HepG2 (cell line): ENCODE measurements at regions not wholly inside any gene's neighbourhood (a gene's known extent, or its start where the extent isn't known, plus 50 kb on each side); places are given as distances from the start of the nearest gene placed in this dataset.
"Not testable (repeated sequence)": the region's sequence is repeated elsewhere in the genome, so short reads cannot be mapped to it uniquely, and the experiment has no call there.

Experiments used
- ARID2 ChIP-seq: sonication (generic); formaldehyde crosslinking; IDR thresholded peaks from 2 replicates; pipeline ENCODE4 v1.8.1; 2022; ENCODE audit warnings: mild to moderate bottlenecking, missing genetic modification reagents, borderline replicate concordance
- POLR2A ChIP-seq, 2 experiments: IDR thresholded peaks; 2 replicates each; pipeline ENCODE4 v1.6.1; 2011; ENCODE audit warnings: low read depth in 2 of 2, low read length in 2 of 2, mild to moderate bottlenecking in 1 of 2, moderate library complexity in 1 of 2; ENCODE audit not compliant: insufficient read depth in 1 of 2
- SUZ12 ChIP-seq: fragments of 150-350 bp; IDR thresholded peaks from 2 replicates; pipeline ENCODE4 v1.6.1; 2014; ENCODE audit warnings: low read depth, low read length

DNA sequence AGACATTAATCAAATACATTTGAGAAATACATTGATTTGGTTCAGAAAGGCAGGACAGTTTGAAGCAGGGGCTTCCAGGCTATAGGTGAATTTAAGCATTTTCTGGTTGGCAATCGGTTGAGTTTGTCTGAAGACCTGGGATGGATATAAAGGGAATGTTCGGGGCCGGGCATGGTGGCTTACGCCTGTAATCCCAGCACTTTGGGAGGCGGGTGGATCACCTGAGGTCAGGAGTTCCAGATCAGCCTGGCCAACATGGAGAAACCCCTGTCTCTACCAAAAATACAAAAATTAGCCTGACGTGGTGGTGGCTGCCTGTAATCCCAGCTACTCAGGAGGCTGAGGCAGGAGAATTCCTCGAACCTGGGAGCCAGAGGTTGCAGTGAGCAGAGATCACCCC, 166.5 kb upstream of the ATP10A start:
- not testable (repeated sequence) for TF ChIP-seq ARID2 (CRISPR knock-in tag); SUZ12; POLR2A (IDR thresholded peaks at IDR 0.05; ENCODE audit: insufficient read depth in 1 of 2, low read depth in 2 of 2, low read length in 2 of 2)
